ENCODE measurements at regions not wholly inside any gene's neighbourhood (a gene's known extent, or its start where the extent isn't known, plus 50 kb on each side); places are given as distances from the start of the nearest gene placed in this dataset.

DNA sequence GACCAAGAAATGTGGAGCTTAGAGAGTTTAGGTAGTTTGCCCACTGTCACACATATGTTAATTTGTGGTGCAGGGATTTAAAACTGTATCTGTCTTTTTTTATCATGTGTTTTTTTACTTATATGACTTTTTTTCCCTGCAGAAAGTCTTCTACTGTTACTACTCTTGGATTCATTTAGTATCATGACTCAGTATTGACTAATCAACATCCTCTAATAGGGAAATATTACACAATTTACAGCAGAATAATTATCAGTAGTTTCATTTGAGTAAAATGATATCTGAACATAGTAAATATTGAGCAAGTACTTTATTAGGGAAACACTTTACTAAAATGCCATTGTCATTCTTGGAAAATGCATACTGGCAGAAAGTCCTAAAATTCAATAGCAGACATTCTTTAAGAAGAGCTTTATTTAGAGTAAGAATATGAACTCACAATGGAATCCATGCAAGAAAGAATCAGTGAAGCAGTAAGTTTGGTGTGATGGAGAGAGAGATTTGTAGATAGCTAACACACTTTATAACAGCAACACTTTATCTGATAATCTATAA, 425.9 kb upstream of the SLC8A1 start:
- no peaks in the 10 kb centered on the region for H3K36me3 ChIP-seq
- H3K27ac ChIP-seq = no peak overlapping the region
- intact Hi-C loops (cut with DNase I) = no loop called here
- no peak for DNase-seq
- no peak for TF ChIP-seq POLR2A (IDR thresholded peaks at IDR 0.05)
- TF ChIP-seq, protein P1, sequence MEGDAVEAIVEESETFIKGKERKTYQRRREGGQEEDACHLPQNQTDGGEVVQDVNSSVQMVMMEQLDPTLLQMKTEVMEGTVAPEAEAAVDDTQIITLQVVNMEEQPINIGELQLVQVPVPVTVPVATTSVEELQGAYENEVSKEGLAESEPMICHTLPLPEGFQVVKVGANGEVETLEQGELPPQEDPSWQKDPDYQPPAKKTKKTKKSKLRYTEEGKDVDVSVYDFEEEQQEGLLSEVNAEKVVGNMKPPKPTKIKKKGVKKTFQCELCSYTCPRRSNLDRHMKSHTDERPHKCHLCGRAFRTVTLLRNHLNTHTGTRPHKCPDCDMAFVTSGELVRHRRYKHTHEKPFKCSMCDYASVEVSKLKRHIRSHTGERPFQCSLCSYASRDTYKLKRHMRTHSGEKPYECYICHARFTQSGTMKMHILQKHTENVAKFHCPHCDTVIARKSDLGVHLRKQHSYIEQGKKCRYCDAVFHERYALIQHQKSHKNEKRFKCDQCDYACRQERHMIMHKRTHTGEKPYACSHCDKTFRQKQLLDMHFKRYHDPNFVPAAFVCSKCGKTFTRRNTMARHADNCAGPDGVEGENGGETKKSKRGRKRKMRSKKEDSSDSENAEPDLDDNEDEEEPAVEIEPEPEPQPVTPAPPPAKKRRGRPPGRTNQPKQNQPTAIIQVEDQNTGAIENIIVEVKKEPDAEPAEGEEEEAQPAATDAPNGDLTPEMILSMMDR (IDR thresholded peaks at IDR 0.05) = no peak
- no peak overlapping the region for H3K4me3 ChIP-seq (replicated peaks in 1 of 3)
- H3K4me1 ChIP-seq = no peaks in the 10 kb centered on the region
- no peaks in the 10 kb centered on the region for H3K27me3 ChIP-seq
- H3K9me3 ChIP-seq = no peaks in the 10 kb centered on the region

DNA sequence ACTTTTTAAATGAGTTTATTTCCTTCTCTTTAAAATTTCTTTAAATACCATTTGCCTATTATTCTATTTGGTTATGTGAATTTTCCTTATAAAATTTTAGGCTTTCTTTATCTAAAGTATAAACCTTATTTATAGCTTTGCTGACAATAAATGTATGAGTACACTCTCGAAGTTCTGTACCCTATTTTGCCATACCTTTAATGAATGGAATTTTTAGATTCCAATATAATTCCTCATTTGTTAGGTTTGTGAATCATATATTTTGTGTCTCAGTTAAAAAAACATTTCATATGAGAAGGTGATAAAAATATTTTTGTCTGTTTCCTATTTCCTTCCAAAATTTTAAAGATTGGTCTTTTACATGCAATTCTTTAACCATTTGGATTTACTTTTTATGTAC, 427.4 kb upstream of the SLC8A1 start:
- Histone ChIP-seq H3K27ac (no peak overlapping the region), H3K36me3 (no peaks in the 10 kb centered on the region), H3K4me3 (replicated peaks in 1 of 3) (no peak overlapping the region), H3K27me3 (no peaks in the 10 kb centered on the region), H3K4me1 (no peaks in the 10 kb centered on the region), H3K9me3 (no peaks in the 10 kb centered on the region)
- intact Hi-C loops (cut with DNase I) = no loop called here
- no peak for DNase-seq
- no peak for TF ChIP-seq POLR2A (IDR thresholded peaks at IDR 0.05)
- TF ChIP-seq, protein P1 (IDR thresholded peaks at IDR 0.05) = no peak
- WGBS, 2 donors = 85 to 90% methylated on average over 1 of the region's 1 CpG

- H3K36me3 ChIP-seq = no peaks in the 10 kb centered on the region
- no peak overlapping the region for H3K4me3 ChIP-seq (replicated peaks in 1 of 3)
- H3K27ac ChIP-seq = no peak overlapping the region
- WGBS, 2 donors = 89 to 94% methylated on average over 1 of the region's 1 CpG
- H3K27me3 ChIP-seq = no peaks in the 10 kb centered on the region
- no peak for TF ChIP-seq POLR2A (IDR thresholded peaks at IDR 0.05)
- TF ChIP-seq, protein P1 (IDR thresholded peaks at IDR 0.05) = no peak
- H3K4me1 ChIP-seq = no peaks in the 10 kb centered on the region
- H3K9me3 ChIP-seq = no peaks in the 10 kb centered on the region
- intact Hi-C loops (cut with DNase I) = no loop called here
- DNase-seq = no peak
These were observed 434.2 kb upstream of the SLC8A1 start for GRCh38 chr2:40886100-40886499.

GRCh38 chr2:40886655-40887054, 434.8 kb upstream of the SLC8A1 start:
- WGBS, 2 donors = 95 to 96% methylated on average over 1 of the region's 1 CpG
- H3K27ac ChIP-seq = no peak overlapping the region
- intact Hi-C loops (cut with DNase I) = no loop called here

DNA sequence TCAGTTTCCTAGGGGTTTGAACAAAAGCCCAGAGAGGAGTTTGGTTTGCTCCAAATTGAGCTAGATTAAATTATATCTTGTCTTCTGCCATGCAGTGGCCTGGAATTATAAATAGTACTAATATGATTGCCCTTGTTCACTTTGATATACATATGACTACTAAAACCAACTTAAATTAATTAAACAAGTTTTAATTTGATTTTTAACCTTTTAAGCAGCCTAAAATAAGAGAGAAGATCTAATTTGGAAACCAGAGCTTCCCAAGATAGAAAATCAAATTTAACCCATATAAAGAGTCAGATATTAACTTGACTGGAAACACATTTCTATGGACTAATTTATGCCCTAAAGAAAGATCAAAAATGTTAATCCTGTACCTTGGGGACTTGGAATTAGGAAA, 444.5 kb upstream of the SLC8A1 start:
- no peak overlapping the region for H3K27ac ChIP-seq
- no peaks in the 10 kb centered on the region for H3K36me3 ChIP-seq
- TF ChIP-seq POLR2A (IDR thresholded peaks at IDR 0.05) = no peak
- H3K9me3 ChIP-seq = no peaks in the 10 kb centered on the region
- DNase-seq = no peak
- H3K4me3 ChIP-seq (replicated peaks in 1 of 3) = no peak overlapping the region
- no peaks in the 10 kb centered on the region for H3K27me3 ChIP-seq
- intact Hi-C loops (cut with DNase I) = no loop called here
- no peaks in the 10 kb centered on the region for H3K4me1 ChIP-seq

More at GRCh38 chr2:40886655-40887054, 434.8 kb upstream of the SLC8A1 start:
- no peak for DNase-seq
- H3K27me3 ChIP-seq = no peaks in the 10 kb centered on the region
- no peak overlapping the region for H3K4me3 ChIP-seq (replicated peaks in 1 of 3)
- no peaks in the 10 kb centered on the region for H3K9me3 ChIP-seq
- TF ChIP-seq, protein P1 (IDR thresholded peaks at IDR 0.05) = no peak
- TF ChIP-seq POLR2A (IDR thresholded peaks at IDR 0.05) = no peak
- H3K36me3 ChIP-seq = no peaks in the 10 kb centered on the region
- no peaks in the 10 kb centered on the region for H3K4me1 ChIP-seq

DNA sequence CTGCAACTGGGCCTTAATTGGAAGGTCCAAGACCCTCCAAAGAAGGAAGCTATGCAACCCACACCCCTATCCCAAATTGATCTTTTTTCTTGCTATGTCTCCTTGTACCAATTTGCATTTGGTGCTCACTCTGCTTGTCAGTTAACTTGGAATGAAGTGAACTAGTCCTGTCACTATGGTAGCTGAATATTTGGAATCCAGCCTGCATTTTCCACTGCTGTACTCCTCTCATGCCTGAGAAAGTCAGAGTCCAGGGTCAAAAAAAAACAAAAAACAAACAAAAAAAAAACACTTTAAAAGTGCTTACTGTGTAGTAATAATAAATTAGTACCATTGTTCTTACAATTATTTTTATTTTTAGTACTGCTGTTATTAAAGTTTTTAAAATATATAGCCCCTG, 462.8 kb upstream of the SLC8A1 start:
- H3K36me3 ChIP-seq = no peaks in the 10 kb centered on the region
- no peak overlapping the region for H3K4me3 ChIP-seq (replicated peaks in 1 of 3)
- H3K27me3 ChIP-seq = no peaks in the 10 kb centered on the region
- H3K9me3 ChIP-seq = no peaks in the 10 kb centered on the region
- DNase-seq = no peak
- peaks cover 0 to 3% of the 10 kb centered on the region in 2 donors for H3K4me1 ChIP-seq
- no peak for TF ChIP-seq POLR2A (IDR thresholded peaks at IDR 0.05)
- TF ChIP-seq, protein P1 (IDR thresholded peaks at IDR 0.05) = no peak
- intact Hi-C loops (cut with DNase I) = no loop called here
- H3K27ac ChIP-seq = no peak overlapping the region

All from thyroid gland (tissue), 4 donors.